ENCODE measurements at regions not wholly inside any gene's neighbourhood (a gene's known extent, or its start where the extent isn't known, plus 50 kb on each side); places are given as distances from the start of the nearest gene placed in this dataset.

DNA sequence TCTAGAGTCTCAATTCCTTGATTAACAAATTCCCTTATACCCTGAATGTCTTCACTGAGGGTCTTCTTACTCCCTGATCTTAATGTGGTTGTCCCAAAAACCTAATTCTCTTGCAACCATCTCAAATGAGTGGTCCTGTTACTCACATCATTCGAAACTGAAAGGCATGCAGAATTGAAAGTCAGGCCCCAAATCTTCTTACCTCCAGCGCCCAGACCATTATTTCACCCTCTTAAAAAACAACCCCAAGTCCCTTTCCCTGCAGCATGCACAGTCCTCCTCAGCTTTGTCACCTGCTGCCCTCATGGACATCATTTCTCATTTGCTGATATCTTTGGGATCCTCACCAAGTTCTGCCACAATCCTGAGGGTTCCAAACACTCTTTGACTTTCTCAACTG is 230.1 kb downstream of the SEC16B start:
- TF ChIP-seq, protein P1, sequence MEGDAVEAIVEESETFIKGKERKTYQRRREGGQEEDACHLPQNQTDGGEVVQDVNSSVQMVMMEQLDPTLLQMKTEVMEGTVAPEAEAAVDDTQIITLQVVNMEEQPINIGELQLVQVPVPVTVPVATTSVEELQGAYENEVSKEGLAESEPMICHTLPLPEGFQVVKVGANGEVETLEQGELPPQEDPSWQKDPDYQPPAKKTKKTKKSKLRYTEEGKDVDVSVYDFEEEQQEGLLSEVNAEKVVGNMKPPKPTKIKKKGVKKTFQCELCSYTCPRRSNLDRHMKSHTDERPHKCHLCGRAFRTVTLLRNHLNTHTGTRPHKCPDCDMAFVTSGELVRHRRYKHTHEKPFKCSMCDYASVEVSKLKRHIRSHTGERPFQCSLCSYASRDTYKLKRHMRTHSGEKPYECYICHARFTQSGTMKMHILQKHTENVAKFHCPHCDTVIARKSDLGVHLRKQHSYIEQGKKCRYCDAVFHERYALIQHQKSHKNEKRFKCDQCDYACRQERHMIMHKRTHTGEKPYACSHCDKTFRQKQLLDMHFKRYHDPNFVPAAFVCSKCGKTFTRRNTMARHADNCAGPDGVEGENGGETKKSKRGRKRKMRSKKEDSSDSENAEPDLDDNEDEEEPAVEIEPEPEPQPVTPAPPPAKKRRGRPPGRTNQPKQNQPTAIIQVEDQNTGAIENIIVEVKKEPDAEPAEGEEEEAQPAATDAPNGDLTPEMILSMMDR (conservative IDR thresholded peaks at IDR 0.05; ENCODE audit: low read depth, low read length), result no peak
- TF ChIP-seq POLR2A (IDR thresholded peaks at IDR 0.05; ENCODE audit: low read depth, low read length) (no peak), CEBPB (IDR thresholded peaks at IDR 0.05; ENCODE audit: low read depth, low read length) (no peak)
